Stimulated activated CD8-positive, alpha-beta memory T cell treated with anti-CD3 and anti-CD28 coated beads, Interleukin-15, amount 100 ng/mL, for 4 hours (primary cell): ENCODE measurements at regions not wholly inside any gene's neighbourhood (a gene's known extent, or its start where the extent isn't known, plus 50 kb on each side); places are given as distances from the start of the nearest gene placed in this dataset.

Experiments
- DNase-seq, 2 donors: peaks; one replicate each; pipeline ENCODE4 v3.0.0-alpha.2; 2020; ENCODE audit warnings: low read depth in 2 of 2

DNA sequence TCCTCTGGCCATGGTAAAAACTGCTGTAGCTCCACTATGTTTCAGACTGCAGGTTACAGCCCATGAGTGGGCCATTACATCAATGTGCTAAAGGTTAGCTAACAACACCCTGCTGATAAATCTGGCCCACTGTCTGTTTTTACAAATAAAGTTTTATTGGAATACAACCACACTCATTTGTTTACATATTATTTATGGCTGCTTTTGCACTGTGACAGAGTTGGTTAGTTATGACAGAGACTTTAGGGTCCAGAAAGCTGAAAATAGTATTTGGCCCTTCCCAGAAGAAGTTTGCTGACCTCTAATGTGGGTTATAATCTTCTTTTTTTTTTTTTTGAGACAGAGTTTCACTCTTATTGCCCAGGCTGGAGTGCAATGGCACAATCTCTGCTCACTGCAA, 134.2 kb upstream of the PWP1 start:
- DNase-seq = no peak

DNA sequence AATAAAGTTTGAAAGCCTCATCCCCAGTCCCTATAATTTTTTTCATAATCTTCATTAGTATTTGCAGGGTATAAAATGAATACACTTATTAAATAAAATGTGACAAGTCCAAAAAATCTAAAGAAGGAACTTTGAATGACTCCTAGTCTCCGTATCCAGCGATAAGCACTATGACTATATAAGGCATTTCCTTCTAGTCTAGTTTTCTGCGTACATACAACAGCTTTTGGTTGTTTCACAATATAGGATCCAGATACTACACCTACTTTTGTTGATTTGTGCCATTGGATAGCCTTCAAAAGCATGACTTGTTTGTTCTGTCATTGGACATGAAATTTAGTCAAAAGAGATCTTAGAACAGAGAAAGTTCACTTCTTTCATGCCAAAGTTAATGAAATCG, 133.3 kb upstream of the PWP1 start:
- DNase-seq = no peak

DNA sequence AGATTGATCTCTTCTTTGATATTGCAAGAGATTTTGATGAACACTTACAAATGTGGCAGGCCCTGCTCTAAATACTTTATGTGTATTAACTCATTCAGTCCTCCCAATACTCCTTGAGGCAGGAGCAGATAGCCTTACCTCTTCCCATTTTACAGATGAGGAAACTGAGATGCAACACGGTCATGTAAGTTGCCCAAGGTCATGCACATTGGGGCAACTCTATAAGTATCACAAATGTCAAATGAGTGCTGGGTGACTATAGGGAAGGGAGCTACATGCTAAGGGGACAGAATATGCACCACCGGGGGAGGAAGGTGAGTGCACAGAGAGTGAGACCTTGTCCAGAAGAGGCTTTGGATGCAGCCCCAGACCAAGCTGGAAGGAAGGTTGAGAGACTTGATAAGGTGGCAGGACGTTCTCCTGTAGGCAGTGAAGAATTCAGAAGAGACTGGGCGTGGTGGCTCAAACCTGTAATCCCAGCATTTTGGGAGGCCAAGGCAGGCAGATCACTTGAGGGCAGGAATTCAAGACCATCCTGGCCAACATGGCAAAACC, 132.3 kb upstream of the PWP1 start:
- no peak for DNase-seq

DNA sequence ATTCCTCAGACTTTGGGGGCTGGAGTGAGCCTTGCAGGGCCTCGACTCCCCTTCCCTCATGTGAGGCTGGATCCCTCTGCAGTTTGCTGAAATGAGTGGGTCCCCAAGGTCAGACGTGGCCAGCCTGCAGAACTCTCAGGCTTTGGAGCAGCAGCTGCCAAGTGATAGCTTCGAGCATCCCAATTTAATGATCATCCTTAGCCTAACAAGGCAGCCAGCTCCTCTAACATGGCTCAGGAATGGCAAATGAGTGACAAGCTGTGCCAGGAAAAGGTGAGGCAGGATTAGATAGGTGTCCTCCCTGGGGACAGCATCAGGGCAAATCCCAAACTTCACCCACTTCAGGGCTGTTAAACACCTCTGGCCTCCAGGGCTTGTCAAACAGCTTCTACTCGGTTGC, 130.7 kb upstream of the PWP1 start:
- no peak for DNase-seq

DNA sequence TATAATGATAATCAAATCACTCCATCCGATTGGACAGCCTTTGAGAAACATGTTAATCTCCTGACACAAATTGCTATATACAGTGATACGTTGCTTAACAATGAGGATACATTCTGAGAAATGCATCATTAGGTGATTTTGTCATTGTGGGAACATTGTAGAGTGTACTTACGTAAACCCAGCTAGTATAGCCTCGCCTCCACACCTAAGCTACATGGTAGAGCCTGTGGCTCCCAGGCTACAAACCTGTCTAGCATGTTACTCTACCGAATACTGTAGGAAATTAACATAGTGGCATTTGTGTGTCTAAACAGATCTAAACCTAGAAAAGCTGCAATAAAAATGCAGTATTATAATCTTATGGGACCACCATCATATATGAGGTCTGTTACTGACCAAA, 128.6 kb upstream of the PWP1 start:
- no peak for DNase-seq

DNA sequence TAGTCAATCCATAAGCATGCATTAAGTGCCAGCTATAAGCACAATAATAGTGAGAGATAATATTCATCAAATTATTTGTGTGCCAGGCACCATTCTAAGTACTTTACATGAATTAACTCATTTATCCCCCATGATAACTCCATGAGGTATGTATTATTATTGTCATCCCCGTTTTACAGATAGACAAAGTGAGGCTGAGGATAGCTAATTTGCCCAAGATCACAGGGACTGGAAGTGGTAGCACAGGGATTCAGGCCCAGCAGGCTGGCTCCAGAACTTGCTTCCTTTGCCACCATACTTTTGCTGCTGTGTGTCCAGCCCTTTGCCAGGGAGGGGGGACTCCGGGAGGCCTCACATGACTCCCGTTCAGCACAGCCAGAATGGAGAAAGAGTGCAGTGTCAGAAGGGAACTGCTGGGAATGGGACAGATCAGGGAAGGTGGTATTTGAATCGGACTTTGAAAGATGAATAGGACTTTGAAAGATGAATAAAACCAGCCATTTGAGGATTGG, 128.0 kb upstream of the PWP1 start:
- DNase-seq = no peak

DNA sequence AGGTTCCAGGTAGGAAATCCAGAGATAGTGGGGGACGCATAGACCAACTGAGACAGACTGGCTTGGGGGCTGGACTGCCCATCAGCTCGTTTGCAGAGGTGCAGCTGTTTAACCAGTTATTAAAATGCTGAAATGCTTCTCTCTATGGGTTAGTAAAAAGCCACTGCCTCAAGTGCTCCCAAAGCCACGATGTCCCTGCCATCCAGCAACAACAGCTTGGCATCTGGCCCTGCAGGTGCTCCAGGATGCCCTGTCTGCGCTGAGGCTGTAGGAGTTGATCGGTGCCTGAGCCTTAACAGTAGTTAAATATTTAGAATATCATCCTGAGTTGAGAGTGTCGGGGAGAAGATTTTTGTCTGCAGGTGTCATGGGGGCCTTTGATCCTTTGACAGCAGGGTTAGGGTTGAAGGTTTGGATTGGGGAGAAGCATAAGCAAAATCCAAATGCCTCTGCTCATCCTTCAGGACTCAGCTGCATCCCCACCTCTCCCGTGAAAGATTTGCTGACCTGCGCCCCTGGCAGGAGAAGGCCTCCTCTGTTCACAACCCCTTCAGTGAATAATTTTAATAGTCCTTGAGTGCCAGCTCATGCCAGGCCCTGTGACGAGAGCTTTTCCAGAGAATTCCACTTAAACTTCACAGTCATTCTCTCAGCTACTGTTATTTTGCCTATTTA, 127.3 kb upstream of the PWP1 start:
- DNase-seq = no peak

DNA sequence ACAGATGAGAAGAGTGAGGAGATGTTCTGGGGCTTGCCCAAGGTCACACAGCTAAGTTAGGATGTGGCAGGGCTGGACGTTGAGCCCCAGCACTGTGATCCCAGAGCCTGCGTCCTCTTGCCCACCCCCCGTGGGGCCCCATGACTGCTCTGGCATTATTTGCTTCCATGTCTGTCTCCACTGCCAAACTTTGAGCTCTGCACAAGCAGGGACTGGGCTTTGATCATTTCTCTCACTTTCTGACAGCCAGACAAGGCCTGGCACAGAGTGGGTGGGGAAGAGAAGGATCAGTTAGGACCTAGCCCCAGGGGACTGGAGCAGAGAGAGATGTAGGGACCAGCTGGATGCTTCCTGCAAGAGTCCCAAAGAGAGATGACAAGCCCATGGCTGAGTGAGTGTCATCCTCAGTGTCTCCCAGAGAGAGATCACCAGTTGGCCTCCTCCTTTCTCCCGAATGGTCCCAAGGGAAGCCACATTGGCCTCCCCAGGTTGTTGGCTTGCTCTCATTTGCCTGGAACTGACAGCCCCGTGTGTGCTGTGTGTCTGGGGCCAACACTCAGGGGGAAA, 126.7 kb upstream of the PWP1 start:
- DNase-seq = no peak

DNA sequence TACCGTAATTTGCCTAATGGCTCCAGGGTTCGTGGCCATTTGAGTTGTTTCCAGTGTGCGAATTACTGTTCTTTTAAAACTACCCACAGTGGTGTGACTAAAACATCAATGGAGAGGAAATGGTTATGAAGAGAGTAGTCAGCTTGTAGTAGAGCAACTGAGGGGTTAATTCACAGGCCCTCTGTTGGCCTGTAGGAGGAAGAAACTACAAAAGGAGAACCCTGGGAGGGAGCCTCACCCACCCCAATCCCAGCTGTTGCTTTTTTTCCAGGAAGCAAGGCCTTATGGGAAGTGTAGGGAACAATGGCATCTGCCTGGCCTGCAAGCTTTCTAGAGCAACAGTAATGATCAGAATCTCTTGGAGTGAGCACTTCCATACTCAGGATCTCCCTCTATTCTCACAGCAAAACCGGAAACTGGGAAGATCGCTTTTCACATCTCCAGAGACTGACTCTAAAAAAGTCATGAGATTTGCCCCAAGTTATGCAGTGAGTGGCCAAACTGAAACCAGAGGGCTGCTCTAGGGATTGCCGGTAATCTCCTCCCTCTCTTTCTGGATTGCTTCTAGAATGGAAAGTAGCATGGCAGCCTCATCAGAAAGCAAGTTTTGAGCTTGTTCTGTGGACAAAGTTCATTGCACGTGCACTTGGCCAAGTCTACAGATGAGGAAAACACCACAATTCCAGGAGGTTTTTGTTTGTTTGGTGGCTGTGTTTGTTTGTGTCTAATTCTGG, 125.3 kb upstream of the PWP1 start:
- DNase-seq = no peak

DNA sequence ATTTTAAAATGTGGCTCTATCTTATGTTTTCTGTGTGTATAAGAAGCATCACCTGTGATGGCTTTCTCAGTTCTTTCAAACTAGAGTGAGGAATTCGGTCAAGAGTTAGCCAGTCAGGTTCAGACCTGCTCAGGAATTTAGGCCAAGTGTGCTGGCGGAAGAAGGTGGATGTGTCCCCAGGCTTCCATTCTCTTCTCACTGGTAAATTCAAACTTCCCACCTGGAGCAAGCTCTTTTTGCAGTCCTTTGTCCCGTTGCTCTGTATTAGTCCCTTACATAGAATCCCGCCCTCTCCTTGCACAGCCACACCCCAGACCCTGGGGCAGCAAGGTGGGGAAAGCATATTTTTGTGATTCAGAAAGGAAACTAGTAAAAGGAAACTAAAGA, 124.7 kb upstream of the PWP1 start:
- no peak for DNase-seq

DNA sequence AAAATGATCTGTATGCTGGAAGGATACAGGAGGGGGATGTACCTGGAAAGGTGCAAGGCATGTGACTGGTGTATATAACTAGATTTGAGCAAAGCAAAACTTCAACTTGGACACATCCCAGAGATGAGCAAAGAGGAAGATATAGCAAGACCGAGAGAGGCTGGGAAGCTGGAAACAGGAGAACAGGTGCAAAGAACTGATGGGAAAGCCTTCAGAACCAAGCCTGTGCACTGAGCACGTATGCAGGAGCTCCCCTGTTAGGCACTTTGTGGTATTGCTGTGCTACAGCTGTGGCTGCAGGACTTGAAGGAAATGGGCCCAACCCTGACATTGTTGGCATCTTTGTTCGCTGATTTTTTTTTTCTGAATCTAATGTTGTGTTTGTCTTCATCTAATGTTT, 120.7 kb upstream of the PWP1 start:
- no peak for DNase-seq

DNA sequence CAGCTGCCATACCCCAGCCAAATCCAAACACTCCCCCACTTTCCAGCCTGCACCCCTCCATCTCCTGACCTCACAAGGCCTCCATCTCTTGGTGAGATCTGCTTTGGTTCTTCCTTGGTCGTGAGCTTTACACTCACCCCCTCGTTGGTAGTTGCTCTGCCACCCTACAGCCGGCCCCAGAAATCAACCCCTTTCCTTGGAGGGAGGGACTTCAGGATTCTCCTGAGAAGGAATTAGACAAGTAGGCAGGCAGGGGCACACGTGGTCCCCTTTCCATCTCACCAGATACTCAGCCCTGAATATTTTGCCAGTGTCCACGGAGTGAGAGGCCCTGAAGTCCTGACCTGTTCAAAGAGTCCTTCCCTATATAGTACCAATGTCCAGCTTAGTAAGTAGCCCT, 120.0 kb upstream of the PWP1 start:
- no peak for DNase-seq

DNA sequence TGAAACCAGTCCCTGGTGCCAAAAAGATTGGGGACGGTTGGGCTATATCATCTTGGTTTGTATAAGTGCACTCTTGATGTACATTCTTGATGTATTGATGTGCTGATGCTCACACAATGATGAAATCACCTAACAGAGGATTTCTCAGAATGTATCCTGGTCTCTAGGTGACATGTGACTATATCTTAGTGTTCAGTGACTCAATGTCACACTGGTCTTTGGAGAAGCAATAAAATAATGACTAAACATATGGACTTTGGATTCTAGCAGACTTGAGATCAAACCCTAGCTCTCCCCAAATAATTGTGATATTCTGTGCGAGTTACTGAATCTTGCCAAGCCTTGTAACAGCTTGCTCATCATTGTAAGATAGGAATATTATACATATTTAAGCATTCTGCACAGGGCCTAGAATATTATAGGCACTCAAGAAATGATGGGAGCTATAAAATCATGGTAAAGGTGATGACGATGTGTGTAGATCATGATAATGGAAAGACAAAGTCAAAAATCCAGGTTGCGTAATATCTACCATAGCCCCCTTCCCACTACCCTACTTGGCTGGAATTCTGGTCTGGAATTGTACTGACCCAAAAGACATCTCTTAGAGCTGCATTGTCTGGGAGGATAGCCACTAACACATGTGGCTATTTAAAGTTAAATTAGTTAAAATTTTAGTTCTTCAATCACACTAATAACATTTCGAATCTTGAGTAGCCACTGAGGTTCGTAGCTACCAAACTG, 117.6 kb upstream of the PWP1 start:
- DNase-seq = no peak

DNA sequence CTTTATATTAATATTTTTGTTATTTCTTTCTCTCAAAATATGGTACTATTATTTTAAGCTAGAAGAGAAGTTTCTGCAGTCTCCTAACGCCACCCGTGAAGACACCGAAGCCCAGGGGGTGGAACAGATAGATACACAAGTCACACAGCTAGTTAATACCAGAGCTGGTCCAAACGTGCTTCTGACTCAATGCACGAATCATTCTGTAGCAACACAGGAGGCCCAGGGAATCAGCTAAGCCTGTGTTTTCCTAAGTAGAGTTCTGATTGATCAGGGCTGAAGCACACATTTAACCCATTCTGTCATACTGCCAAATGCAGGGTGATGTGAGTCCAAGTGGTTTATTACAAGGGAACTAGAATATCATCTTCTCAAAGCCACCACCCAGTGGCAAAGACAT, 116.9 kb upstream of the PWP1 start:
- no peak for DNase-seq

DNA sequence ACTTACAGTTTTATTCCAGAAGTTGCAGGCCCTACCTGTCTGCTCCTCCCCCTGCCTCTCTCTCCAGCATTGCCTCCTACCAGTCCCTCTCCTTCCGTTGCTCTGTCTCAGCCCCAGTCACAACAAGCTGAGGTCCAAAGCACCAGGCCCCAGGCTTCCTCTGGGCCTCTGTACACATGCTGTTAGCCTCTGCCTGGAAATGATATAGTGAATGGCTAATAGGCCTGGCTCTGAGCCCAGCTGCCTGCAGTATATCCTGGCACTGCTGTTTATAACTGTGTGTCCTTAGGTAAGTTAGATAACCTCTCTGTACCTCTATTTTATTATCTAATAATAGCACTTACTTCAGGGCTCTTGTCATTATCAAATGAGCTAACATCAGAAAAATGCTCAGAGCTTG, 114.9 kb upstream of the PWP1 start:
- DNase-seq = no peak

DNA sequence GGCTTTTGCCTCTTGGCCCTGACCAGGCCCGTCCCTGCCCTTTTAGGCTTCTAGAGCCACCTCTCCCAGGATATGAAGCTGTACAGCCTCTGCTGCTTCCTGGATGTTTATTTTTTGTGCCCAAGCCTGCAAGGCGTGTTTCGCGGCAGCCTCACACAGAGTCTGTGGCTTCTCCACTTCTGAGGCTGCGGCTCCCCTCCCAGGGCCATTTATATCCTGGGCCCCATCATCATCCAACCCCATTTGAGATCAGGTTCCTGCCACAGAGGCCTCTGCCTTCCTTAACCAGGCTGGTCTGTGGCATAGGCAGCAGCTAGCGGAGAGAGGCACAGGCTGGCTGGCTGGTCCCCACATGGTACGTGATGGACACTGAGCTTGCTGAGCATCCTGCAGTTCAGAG, 114.1 kb upstream of the PWP1 start:
- DNase-seq = no peak

DNA sequence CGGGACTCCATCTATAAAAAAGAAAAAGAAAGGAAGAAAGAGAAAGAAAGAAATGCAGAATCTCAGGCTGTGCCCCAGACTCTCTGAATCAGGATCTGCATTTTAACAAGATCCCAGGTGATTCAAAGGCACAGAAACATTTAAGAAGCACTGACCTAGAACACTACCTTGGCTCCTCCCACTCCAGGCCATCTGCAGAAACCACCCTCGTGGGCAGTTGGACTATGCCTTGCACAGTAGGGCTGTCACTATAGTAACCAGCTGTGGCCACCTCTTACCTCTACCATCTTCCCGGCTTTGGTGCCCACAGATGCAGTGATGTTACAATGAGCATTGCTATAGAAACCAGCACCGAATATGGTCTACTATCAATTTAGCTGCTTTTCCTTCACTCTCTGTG, 110.9 kb upstream of the PWP1 start:
- DNase-seq = no peak

DNA sequence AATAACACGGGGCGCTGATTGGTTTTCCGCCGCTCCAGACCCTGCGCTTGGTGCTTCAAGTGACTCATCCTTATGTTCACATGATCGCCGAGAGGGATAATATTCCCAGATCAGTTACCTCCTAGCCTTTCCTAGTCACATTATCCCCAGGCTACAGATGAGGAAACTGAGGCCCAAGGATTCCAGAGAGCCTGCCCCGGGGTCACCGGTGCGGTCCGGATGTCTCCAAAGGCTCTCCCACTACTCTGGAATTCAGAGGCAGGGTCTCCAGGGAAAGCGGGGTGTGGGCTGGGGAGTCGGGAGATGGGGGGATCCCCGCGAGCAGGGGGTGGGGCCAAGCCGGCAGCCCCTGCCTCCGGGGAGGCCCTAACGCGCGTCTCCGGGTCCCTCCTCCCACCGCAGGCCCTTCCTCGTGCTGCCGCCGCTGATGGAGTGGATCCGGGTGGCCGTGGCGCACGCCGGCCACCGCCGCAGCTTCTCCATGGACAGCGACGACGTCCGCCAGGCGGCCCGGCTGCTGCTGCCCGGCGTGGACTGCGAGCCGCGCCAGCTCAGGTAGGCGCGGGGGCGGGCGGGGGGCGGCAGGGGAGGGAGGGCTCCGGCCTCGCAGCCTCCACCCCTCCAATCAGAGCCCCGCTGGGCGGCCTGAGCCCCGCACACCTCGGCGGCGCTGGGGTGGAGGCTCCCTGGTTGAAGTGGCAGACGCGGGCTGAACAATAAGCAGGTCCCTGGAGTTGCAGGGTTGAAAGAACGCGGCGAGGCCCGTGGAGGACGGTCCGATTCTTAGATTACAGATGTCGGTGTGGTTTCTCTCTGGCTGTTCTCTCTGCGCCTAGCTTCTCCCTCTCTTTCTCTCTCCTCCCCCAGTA, 104.6 kb upstream of the PWP1 start:
- DNase-seq = no peak

DNA sequence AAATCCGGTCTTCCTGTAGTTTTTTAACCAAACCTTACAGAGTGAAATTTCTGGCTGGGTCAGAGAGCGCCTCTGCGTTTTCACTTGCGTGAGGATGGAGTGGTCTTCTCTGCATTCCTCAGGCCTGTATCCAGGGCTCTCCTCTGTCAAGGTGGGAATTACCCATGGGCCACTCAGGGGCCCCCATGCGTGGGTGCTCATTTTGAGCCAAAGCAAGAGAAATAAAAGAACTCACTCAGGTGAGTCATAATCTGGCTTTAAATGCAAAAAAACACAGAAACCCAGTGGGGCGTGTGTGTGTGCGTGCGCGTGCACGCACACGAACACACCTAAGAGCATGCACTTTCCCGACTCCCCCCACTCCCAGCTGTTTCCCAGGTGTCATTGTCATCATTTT, 104.0 kb upstream of the PWP1 start:
- DNase-seq = no peak

DNA sequence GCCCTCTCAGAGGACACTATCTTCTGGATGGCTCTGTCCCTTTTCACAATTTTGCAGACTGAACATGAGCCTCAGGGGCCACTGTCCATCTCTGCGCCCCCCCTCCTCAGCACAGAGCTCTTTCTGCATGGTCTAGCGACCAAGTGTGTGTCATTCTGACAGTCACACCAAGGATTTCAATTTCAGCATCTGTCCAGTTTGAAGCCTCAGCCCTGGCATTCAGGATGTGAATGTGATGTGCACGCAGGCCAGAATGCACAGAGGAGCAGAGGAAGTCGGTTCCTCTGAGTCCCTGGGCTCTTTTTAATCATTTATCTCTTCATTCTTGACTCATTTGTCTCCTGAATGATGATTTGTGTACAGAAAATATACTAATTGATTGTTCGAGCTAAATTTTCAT, 102.0 kb upstream of the PWP1 start:
- DNase-seq = no peak

DNA sequence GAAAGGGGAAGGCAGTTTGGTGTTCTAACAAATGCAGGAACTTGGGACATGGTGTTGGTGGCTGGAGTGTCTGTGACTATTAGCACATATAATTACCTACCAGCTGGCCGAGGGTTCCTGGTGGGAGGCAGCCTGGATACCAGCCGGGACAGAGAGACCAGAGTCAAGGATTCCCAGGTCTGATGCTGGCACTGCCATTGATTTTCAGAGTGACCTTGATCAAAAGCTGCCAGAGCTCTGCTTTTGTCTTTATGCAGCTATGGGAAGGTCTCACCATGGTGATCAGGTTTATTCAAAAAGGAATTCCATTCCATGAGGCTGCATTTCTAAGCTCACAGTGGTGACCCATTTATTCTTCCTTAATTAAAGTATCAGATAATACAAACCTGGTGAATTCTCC, 101.0 kb upstream of the PWP1 start:
- no peak for DNase-seq
